Colonic mucosa (tissue), 4 donors: ENCODE measurements at regions not wholly inside any gene's neighbourhood (a gene's known extent, or its start where the extent isn't known, plus 50 kb on each side); places are given as distances from the start of the nearest gene placed in this dataset.

ENCODE experiments used
- DNase-seq: peaks from one replicate; pipeline ENCODE4 v3.0.0-alpha.2; 2020
- H3K27ac ChIP-seq: fragments of 200-600 bp; one replicate; pipeline ENCODE4 v1.8.0; 2021
- H3K27me3 ChIP-seq: fragments of 200-600 bp; one replicate; pipeline ENCODE4 v1.8.0; 2021
- H3K36me3 ChIP-seq: fragments of 200-600 bp; one replicate; pipeline ENCODE4 v1.8.0; 2021
- H3K4me1 ChIP-seq: fragments of 200-600 bp; one replicate; pipeline ENCODE4 v1.8.0; 2021; ENCODE audit warnings: mild to moderate bottlenecking
- H3K4me3 ChIP-seq: fragments of 200-600 bp; one replicate; pipeline ENCODE4 v1.8.0; 2021
- H3K9ac ChIP-seq, 2 donors: one replicate each; pipeline ENCODE4 v1.7.0; 2013; ENCODE audit warnings: control low read depth in 2 of 2, low read depth in 2 of 2, low read length in 2 of 2
- H3K9me3 ChIP-seq: fragments of 200-600 bp; one replicate; pipeline ENCODE4 v1.8.0; 2021
- CTCF ChIP-seq: fragments of 200-600 bp; IDR thresholded peaks from one replicate; pipeline ENCODE4 v1.8.0; 2022; ENCODE audit warnings: antibody characterized with exemption, mild to moderate bottlenecking
- intact Hi-C: fragments of 100-400 bp; cut with DNase I; formaldehyde crosslinking; loops from one replicate; pipeline ENCODE4 v1.14.1; 2022
- donor health status: healthy.
- donor health status: DM: no; HTN: no; CAD: no.
- donor health status: DM: no; HTN: no; CAD: no.

- no peak for TF ChIP-seq CTCF
- intact Hi-C loops: no loop called here
- no peaks in the 10 kb centered on the region for H3K9me3 ChIP-seq
- H3K9ac ChIP-seq: no peak overlapping the region
- no peak overlapping the region for H3K27ac ChIP-seq
- no peaks in the 10 kb centered on the region for H3K27me3 ChIP-seq
- H3K36me3 ChIP-seq: no peaks in the 10 kb centered on the region
- no peak overlapping the region for H3K4me3 ChIP-seq
- no peak for DNase-seq
- H3K4me1 ChIP-seq: no peaks in the 10 kb centered on the region
Observed at GRCh38 chr9:4424038-4424437, 66.2 kb upstream of the SLC1A1 start.

- Histone ChIP-seq H3K36me3 (no peaks in the 10 kb centered on the region), H3K4me1 (no peaks in the 10 kb centered on the region), H3K4me3 (no peak overlapping the region), H3K9ac (no peak overlapping the region), H3K27ac (no peak overlapping the region), H3K9me3 (no peaks in the 10 kb centered on the region), H3K27me3 (no peaks in the 10 kb centered on the region)
- TF ChIP-seq CTCF: no peak
- DNase-seq: no peak
- intact Hi-C loops: no loop called here
Observed at GRCh38 chr9:4423207-4423610, 67.1 kb upstream of the SLC1A1 start.

GRCh38 chr9:4422495-4422894, 67.8 kb upstream of the SLC1A1 start:
- TF ChIP-seq CTCF: no peak
- intact Hi-C loops: no loop called here
- Histone ChIP-seq H3K36me3 (no peaks in the 10 kb centered on the region), H3K9ac (no peak overlapping the region), H3K27me3 (no peaks in the 10 kb centered on the region), H3K9me3 (no peaks in the 10 kb centered on the region), H3K4me1 (no peaks in the 10 kb centered on the region), H3K4me3 (no peak overlapping the region), H3K27ac (no peak overlapping the region)
- DNase-seq: no peak

- intact Hi-C loops: no loop called here
- Histone ChIP-seq H3K36me3 (no peaks in the 10 kb centered on the region), H3K9ac (no peak overlapping the region), H3K4me3 (no peak overlapping the region), H3K9me3 (no peaks in the 10 kb centered on the region), H3K27ac (no peak overlapping the region), H3K27me3 (no peaks in the 10 kb centered on the region), H3K4me1 (no peaks in the 10 kb centered on the region)
- TF ChIP-seq CTCF: no peak
- no peak for DNase-seq
Observed at GRCh38 chr9:4421847-4422246, 68.4 kb upstream of the SLC1A1 start.

- no peak overlapping the region for H3K27ac ChIP-seq
- no peak overlapping the region for H3K4me3 ChIP-seq
- TF ChIP-seq CTCF: no peak
- no peaks in the 10 kb centered on the region for H3K36me3 ChIP-seq
- H3K27me3 ChIP-seq: no peaks in the 10 kb centered on the region
- no peaks in the 10 kb centered on the region for H3K9me3 ChIP-seq
- no peak overlapping the region for H3K9ac ChIP-seq
- intact Hi-C loops: no loop called here
- no peaks in the 10 kb centered on the region for H3K4me1 ChIP-seq
- no peak for DNase-seq
Observed at GRCh38 chr9:4420351-4420750, 69.9 kb upstream of the SLC1A1 start.
